ENCODE measurements at regions not wholly inside any gene's neighbourhood (a gene's known extent, or its start where the extent isn't known, plus 50 kb on each side); places are given as distances from the start of the nearest gene placed in this dataset.

DNA sequence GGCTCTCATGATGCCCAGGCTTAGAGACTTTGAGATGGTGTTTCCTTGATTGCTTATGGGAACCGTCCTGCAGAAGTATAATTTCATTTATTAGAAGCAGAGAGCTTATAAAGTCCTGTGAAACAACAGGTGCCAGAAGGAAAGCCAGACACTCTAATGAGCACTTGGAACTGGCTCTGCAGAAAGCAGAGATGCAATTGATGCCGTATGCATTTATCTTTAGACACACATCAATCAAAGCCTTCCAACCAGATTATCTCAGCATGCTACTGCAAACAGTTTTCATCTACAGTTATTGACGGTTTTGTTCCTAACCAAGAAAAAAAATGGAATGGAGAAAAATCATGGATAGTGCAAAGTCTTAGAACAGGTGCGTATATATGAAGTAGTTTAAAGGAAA, 371.7 kb upstream of the PRKCQ start:
- TF ChIP-seq, protein P1, sequence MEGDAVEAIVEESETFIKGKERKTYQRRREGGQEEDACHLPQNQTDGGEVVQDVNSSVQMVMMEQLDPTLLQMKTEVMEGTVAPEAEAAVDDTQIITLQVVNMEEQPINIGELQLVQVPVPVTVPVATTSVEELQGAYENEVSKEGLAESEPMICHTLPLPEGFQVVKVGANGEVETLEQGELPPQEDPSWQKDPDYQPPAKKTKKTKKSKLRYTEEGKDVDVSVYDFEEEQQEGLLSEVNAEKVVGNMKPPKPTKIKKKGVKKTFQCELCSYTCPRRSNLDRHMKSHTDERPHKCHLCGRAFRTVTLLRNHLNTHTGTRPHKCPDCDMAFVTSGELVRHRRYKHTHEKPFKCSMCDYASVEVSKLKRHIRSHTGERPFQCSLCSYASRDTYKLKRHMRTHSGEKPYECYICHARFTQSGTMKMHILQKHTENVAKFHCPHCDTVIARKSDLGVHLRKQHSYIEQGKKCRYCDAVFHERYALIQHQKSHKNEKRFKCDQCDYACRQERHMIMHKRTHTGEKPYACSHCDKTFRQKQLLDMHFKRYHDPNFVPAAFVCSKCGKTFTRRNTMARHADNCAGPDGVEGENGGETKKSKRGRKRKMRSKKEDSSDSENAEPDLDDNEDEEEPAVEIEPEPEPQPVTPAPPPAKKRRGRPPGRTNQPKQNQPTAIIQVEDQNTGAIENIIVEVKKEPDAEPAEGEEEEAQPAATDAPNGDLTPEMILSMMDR (IDR thresholded peaks at IDR 0.05), result no peak
- TF ChIP-seq POLR2A (IDR thresholded peaks at IDR 0.05), result no peak
- no peak for TF ChIP-seq EP300 (IDR thresholded peaks at IDR 0.05)
